G401 (cell line): ENCODE measurements at regions not wholly inside any gene's neighbourhood (a gene's known extent, or its start where the extent isn't known, plus 50 kb on each side); places are given as distances from the start of the nearest gene placed in this dataset.
"Not testable (repeated sequence)": the region's sequence is repeated elsewhere in the genome, so short reads cannot be mapped to it uniquely, and the experiment has no call there.

ENCODE experiments used
- DNase-seq: peaks from one replicate; pipeline ENCODE4 v3.0.0-alpha.2; 2015; ENCODE audit warnings: low spot score
- in situ Hi-C: cut with HindIII; loops from 2 replicates; pipeline ENCODE4 v1.10.0; 2016; ENCODE audit warnings: low sequenced_read_pairs, mixed read lengths

- not testable (repeated sequence) for DNase-seq
Measured at GRCh38 chr14:21819891-21820290, 146.3 kb upstream of the OR4E1 start.

DNA sequence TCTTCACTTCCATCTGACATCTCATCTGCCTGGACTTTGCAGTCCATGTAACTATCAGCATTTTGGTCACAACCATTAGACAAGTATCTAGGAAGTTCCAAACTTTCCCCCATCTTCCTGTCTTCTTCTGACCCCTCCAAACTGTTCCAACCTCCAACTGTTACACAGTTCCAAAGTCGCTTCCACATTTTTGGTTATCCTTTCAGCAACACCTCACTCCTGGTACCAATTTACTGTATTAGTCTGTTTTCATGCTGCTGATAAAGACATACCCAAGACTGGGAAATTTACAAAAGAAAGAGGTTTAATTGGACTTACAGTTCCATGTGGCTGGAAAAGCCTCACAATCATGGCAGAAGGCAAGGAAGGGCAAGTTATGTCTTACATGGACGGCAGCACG, 143.4 kb upstream of the OR4E1 start:
- in situ Hi-C loops, DNase-seq: not testable (repeated sequence)

More at GRCh38 chr14:21819891-21820290, 146.3 kb upstream of the OR4E1 start:
- in situ Hi-C loops: not testable (repeated sequence)

DNA sequence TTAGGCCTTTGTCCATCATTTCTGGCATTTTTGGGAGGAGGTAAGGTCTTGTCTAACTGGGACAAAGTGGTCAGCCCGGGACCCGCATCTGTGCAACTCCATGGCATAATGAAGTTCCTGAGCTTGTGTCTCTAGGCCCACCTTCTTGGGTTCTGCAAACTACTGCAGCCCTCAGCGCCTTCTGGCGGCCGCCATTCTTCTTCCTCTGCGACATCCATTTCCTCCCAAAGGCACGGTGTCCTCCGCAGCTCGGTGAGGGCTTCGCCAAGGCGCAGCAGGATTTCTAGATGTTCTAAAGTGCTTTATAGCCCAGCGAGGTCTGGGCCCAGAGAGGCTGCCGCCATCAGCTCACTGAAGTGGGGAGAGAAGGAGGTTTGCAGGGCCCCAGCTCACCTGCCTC, 134.4 kb upstream of the OR4E1 start:
- no peak for DNase-seq
- in situ Hi-C loops: no loop called here

DNA sequence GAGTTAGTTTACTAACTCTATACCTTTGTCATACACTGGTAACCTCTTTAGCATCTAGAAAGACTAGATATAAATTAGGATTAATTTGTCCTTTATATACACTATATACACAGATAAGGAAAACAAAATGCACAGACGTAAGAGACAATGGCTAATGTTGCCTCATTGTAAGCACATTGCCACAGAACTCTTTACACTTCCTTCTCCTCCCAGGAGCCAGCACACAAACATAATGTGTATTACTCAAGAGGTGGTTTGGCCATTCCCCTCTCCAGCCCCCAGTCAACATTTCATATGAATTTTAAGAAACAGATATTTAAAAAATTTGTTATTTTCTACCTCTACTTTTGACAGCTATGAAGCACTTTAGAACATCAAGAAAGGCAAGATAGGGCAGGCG, 131.4 kb upstream of the OR4E1 start:
- no peak for DNase-seq

DNA sequence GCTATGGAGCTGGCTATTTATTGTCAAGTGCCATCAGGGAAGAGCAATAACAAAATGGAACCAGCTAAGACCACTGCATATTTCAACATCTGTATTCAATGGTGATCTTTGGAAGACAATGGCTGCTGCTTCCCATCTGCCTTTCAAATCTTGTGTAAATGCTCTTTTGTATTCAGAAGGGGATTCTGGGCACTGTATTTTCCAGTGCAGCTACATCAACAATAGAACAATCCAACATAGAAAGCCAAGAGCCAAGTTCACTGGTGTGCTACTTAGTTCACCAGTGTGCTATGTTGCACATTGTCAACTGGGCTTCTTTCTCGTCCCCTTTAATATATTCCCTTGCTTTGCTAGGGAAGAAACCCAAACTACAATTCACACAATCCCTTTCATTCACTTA, 128.8 kb upstream of the OR4E1 start:
- in situ Hi-C loops: no loop called here
- no peak for DNase-seq

More for the DNA sequence above, 131.4 kb upstream of the OR4E1 start:
- in situ Hi-C loops: no loop called here

- DNase-seq: no peak
Measured at GRCh38 chr14:21796916-21797315, 123.3 kb upstream of the OR4E1 start.

DNA sequence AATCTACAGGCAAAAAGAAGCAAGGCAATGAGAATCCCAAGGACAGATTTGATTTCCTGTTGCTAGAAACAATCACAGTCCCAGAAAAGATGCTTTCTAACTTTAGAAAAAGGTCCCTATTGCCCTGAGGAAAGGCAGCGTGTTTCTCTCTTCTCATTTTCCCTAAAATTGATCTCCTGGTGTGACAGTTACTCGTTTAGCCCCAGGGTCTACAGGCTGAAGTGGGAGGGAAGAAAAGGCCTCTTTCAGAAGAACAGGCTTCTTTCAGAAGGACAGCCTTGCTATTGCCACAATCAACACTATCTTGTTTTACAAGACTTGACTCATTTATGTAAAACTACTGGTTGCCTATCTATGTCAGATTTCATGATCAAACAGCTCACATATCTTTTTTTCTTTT, 121.8 kb upstream of the OR4E1 start:
- peak; percentile 1 for DNase-seq
- in situ Hi-C loops: no loop called here

More at GRCh38 chr14:21796916-21797315, 123.3 kb upstream of the OR4E1 start:
- in situ Hi-C loops: no loop called here

DNA sequence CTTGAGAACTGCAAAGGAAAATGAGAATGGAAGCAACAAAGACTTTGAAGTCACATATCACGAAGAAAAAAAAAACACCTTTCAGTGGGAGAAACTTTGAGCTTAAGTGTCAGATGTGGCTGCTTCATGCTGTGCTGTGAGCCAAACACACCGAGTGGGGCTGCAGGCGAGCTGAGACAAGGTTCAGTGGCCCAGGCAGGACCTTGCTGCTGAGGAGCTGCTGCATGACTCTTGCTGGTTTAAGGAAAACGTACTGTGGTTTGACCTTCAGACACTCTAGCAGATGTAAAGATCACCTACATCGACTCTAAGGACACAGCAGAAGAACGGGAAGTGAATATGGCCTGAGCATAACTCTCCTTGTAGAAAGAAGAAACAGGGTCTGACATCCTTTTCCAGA, 118.1 kb upstream of the OR4E1 start:
- in situ Hi-C loops: no loop called here

DNA sequence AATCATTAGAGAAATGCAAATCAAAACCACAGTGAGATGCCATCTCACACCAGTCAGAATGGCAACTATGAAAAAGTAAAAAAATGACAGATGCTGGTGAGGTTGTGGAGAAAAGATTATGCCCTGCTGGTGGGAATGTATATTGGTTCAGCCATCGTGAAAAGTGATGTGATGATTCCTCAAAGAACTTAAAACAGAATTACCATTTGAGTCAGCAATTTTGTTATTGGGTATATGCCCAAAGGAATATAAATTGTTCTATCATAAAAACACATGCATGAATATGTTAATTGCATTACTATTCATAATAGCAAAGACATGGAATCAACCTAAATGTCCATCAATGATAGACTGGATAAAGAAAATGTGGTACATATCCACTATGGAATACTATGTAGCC, 115.1 kb upstream of the OR4E1 start:
- in situ Hi-C loops, DNase-seq: not testable (repeated sequence)

More for the DNA sequence above, 118.1 kb upstream of the OR4E1 start:
- no peak for DNase-seq

- in situ Hi-C loops, DNase-seq: not testable (repeated sequence)
Measured at GRCh38 chr14:21787242-21787641, 113.6 kb upstream of the OR4E1 start.

- in situ Hi-C loops: no loop called here
- DNase-seq: no peak
Measured at GRCh38 chr14:21781543-21781942, 107.9 kb upstream of the OR4E1 start.

- in situ Hi-C loops: no loop called here
- DNase-seq: no peak
Measured at GRCh38 chr14:21780429-21781084, 106.9 kb upstream of the OR4E1 start.

- in situ Hi-C loops: no loop called here
- DNase-seq: no peak
Measured at GRCh38 chr14:21771671-21772070, 98.1 kb upstream of the OR4E1 start.

DNA sequence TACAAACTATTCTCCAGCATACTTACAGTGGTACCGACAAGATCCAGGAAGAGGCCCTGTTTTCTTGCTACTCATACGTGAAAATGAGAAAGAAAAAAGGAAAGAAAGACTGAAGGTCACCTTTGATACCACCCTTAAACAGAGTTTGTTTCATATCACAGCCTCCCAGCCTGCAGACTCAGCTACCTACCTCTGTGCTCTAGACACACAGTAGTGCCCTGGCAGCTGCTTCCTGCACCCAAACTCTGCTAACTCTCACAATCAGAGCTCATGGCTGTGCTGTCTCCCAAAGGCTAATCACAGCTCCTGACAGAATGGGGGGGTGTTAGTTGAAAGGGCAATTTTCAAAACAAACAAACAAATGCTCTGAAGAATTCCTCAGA, 95.2 kb upstream of the OR4E1 start:
- in situ Hi-C loops: no loop called here

DNA sequence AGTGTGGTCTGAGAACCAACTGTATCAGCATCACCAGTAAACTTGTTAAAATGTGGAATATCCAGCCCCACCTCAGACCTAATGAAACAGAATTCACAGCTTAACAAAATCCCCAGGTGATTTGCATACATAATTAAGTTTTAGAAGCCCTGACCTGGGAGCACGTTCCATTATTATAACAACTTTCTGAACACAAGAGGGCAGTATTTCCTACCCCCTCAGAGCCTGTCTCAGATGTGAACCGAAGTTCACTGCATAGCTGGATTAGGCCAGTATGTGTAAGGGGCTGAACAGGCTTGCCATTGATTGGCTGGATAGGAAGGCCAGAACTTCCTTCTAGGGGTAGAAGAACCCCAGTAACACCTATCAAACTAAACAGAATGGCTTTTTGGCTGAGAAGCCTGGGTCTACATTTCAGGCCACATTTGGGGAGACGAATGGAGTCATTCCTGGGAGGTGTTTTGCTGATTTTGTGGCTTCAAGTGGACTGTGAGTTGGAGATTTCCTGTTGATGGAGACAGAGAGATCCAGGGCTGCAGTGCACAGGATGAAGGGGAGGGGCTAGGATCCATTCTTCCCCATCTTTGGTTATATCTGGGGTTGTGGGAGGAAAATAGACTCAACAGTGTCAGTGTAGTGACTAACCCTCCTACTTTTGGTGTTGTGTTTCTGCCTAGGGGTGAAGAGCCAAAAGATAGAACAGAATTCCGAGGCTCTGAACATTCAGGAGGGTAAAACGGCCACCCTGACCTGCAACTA, 94.7 kb upstream of the OR4E1 start:
- in situ Hi-C loops: no loop called here
- DNase-seq: peak; percentile 1

More for the DNA sequence above, 95.2 kb upstream of the OR4E1 start:
- no peak for DNase-seq

GRCh38 chr14:21760360-21760759, 86.7 kb upstream of the OR4E1 start:
- in situ Hi-C loops, DNase-seq: not testable (repeated sequence)

- DNase-seq: no peak
- in situ Hi-C loops: no loop called here
Measured at GRCh38 chr14:21749306-21749868, 75.8 kb upstream of the OR4E1 start.

DNA sequence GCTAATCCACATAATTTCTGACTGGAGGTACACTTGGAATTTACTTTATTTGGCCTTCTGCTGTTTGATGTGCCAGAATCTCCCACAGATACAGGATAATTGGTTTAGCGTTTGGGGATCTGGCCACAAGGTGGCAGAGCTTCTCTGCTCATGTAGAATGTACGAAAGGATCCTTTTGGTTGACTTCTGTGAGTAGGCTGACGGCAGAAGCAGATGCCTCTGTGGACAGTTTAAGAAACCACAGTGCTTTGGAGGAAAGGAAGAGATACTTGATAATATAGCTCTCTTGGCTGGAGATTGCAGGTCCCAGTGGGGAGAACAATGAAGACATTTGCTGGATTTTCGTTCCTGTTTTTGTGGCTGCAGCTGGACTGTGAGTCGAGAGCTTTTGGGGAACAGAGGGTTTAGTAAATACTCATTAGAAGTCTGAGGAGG, 75.3 kb upstream of the OR4E1 start:
- in situ Hi-C loops: no loop called here
- DNase-seq: peak; percentile 42

- in situ Hi-C loops: no loop called here
- DNase-seq: no peak
Measured at GRCh38 chr14:21735639-21736307, 62.2 kb upstream of the OR4E1 start.

- in situ Hi-C loops: no loop called here
- DNase-seq: no peak
Measured at GRCh38 chr14:21735200-21735599, 61.6 kb upstream of the OR4E1 start.
